ENCODE measurements at regions not wholly inside any gene's neighbourhood (a gene's known extent, or its start where the extent isn't known, plus 50 kb on each side); places are given as distances from the start of the nearest gene placed in this dataset.

DNA sequence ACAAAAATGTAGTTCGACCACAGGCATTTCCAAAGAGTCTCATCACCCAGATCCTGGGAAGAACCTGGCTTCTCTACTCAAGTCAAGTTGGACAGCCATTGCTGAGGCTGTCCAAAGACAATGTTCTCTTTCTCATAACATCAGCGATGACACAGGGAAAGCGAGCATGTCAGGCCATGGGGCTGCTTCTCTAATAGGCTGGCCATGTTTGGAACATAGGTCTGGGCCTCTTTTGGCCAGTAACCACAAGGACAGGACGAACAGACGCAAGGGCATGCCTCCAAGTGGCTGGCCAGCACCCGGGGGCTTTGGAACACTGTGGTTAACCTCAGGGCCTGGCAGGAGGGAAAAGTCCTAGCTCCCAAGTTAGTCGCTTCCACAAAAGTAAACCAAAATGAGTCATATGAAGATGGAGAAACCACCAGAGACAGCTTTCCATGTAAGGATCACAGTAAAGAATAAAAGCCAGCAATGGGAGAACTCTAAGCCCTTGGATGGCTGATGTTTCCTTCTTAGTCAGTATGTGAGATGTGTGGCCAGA, 80.6 kb upstream of the SLC44A3 start:
- TF ChIP-seq, protein P1, sequence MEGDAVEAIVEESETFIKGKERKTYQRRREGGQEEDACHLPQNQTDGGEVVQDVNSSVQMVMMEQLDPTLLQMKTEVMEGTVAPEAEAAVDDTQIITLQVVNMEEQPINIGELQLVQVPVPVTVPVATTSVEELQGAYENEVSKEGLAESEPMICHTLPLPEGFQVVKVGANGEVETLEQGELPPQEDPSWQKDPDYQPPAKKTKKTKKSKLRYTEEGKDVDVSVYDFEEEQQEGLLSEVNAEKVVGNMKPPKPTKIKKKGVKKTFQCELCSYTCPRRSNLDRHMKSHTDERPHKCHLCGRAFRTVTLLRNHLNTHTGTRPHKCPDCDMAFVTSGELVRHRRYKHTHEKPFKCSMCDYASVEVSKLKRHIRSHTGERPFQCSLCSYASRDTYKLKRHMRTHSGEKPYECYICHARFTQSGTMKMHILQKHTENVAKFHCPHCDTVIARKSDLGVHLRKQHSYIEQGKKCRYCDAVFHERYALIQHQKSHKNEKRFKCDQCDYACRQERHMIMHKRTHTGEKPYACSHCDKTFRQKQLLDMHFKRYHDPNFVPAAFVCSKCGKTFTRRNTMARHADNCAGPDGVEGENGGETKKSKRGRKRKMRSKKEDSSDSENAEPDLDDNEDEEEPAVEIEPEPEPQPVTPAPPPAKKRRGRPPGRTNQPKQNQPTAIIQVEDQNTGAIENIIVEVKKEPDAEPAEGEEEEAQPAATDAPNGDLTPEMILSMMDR (IDR thresholded peaks at IDR 0.05): no peak
- no peak for TF ChIP-seq POLR2A (IDR thresholded peaks at IDR 0.05)
- H3K4me1 ChIP-seq: peaks cover 0 to 9% (median 0%) of the 10 kb centered on the region in 3 donors
- no peak overlapping the region for H3K27ac ChIP-seq
- WGBS, 2 donors: 50 to 51% methylated on average over 5 to 6 of the region's 7 CpGs
- no peaks in the 10 kb centered on the region for H3K9me3 ChIP-seq
- intact Hi-C loops (cut with DNase I): no loop called here
- DNase-seq: no peak
- no peaks in the 10 kb centered on the region for H3K36me3 ChIP-seq
- H3K4me3 ChIP-seq: no peak overlapping the region
- no peaks in the 10 kb centered on the region for H3K27me3 ChIP-seq

DNA sequence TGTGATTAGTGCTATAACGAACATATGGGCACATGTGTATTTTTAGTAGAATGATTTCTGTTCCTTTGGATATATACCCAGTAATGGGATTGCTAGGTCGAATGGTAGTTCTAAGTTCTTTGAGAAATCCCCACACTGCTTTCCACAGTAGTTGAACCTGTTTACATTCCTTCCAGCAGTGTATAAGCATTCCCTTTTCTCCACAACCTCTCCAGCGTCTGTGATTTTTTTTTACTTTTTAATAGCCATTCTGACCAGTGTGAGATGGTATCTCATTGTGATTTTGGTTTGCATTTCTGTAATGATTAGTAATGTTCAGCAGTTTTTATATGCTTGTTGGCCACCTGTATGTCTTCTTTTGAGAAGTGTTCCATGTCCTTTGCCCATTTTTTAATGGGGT, 81.8 kb upstream of the SLC44A3 start:
- no peak for TF ChIP-seq POLR2A (IDR thresholded peaks at IDR 0.05)
- TF ChIP-seq, protein P1 (IDR thresholded peaks at IDR 0.05): no peak
- Histone ChIP-seq H3K27ac (no peak overlapping the region), H3K4me1 (peaks cover 0 to 9% (median 0%) of the 10 kb centered on the region in 3 donors), H3K4me3 (no peak overlapping the region), H3K9me3 (no peaks in the 10 kb centered on the region), H3K27me3 (no peaks in the 10 kb centered on the region), H3K36me3 (no peaks in the 10 kb centered on the region)
- DNase-seq: no peak
- intact Hi-C loops (cut with DNase I): no loop called here
- WGBS, 2 donors: 81 to 93% methylated on average over 3 of the region's 3 CpGs

DNA sequence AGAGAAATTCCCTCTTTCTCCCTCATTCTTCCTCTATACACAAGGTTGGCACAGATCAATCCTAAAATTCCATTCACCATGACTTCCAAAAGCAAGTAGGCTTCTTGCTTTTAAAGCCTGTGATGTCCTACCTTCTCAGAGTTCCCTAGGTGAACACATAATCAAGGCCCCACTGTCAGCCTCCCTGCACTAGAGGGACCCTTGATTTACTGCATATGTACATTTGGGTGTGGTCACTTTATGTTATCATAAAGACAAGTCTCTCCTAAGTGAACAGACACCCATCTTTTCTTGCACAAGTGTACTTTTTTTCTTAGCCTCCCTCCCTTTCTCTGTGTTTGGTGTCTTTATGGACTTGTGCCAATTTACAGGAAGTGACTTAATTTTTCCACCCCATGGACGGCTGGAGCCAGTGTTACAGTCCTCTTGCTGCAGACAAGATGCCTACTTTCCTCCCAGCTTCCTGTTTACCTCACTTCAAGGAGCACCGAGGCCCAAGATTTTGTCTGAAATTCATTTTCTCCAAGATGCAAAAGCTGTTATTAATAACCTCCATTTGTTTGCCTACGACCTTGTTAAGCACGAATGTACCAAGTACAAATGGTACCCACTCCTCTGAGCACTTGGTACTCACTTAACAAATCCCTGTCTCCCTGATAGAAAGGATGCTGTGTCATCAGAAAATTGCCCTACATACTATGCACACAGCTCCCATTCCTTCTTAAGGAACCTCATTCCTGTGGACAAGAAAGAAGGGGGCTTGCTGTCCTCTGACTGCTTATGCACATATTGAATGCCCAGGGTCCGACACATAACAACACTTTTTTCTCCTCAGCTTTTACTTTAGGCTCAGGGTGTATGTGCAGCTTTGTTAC, 82.8 kb upstream of the SLC44A3 start:
- intact Hi-C loops (cut with DNase I): no loop called here
- WGBS, 2 donors: 54 to 58% methylated on average over 5 of the region's 5 CpGs

DNA sequence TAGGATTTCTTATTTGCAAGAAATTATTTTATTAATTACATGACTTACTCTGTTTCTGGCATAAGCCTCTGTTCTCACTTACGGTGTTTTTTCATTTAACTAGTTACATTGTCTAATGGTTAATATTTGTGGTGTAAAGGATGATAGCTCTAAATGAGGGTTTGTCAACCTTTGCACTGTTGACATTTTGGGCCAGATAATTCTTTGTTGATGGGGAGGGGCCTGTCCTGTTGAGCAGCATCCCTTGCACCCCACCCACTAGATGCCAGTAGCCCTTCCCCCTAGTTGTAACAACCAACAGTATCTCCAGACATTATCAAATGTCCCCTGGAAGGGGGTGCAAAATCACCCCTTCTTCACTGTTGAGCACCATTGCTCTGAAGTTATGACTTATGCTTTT, 83.6 kb upstream of the SLC44A3 start:
- WGBS, 2 donors: 92 to 100% methylated on average over 1 of the region's 1 CpG
- no peak overlapping the region for H3K27ac ChIP-seq
- no peak for DNase-seq
- peaks cover 0 to 9% (median 0%) of the 10 kb centered on the region in 3 donors for H3K4me1 ChIP-seq
- no peaks in the 10 kb centered on the region for H3K9me3 ChIP-seq
- H3K27me3 ChIP-seq: no peaks in the 10 kb centered on the region
- H3K36me3 ChIP-seq: no peaks in the 10 kb centered on the region
- no peak for TF ChIP-seq POLR2A (IDR thresholded peaks at IDR 0.05)
- TF ChIP-seq, protein P1 (IDR thresholded peaks at IDR 0.05): no peak
- H3K4me3 ChIP-seq: no peak overlapping the region
- intact Hi-C loops (cut with DNase I): no loop called here

More for the DNA sequence above, 82.8 kb upstream of the SLC44A3 start:
- H3K27ac ChIP-seq: no peak overlapping the region
- H3K36me3 ChIP-seq: no peaks in the 10 kb centered on the region
- peaks cover 0 to 9% (median 0%) of the 10 kb centered on the region in 3 donors for H3K4me1 ChIP-seq
- no peaks in the 10 kb centered on the region for H3K27me3 ChIP-seq
- no peak for TF ChIP-seq POLR2A (IDR thresholded peaks at IDR 0.05)
- TF ChIP-seq, protein P1 (IDR thresholded peaks at IDR 0.05): no peak
- no peak for DNase-seq
- no peaks in the 10 kb centered on the region for H3K9me3 ChIP-seq
- H3K4me3 ChIP-seq: no peak overlapping the region

DNA sequence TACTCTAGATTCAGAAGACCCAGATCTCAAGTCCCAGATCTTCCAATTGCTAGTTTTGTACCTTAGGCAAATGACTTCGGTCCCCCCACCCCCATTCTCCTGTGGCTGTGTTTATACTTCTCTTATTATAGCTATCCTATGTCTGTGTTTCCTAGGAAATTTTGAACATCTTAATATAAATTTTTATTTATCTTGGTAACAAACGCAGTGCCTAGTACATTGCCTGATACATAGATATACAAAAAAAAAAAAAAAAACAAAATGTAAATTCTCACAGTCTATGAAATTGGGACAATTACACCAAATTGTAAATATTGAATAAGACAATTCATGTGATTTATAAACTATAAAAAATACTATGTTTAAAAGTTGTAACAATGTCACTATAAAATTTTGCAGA, 84.1 kb upstream of the SLC44A3 start:
- intact Hi-C loops (cut with DNase I): no loop called here
- Histone ChIP-seq H3K36me3 (no peaks in the 10 kb centered on the region), H3K27ac (no peak overlapping the region), H3K4me3 (no peak overlapping the region), H3K4me1 (peaks cover 0 to 9% (median 0%) of the 10 kb centered on the region in 3 donors), H3K9me3 (no peaks in the 10 kb centered on the region), H3K27me3 (no peaks in the 10 kb centered on the region)
- no peak for DNase-seq
- 73 to 79% methylated on average over 2 of the region's 2 CpGs for WGBS, 2 donors
- no peak for TF ChIP-seq POLR2A (IDR thresholded peaks at IDR 0.05)
- TF ChIP-seq, protein P1 (IDR thresholded peaks at IDR 0.05): no peak
